ENCODE measurements at regions not wholly inside any gene's neighbourhood (a gene's known extent, or its start where the extent isn't known, plus 50 kb on each side); places are given as distances from the start of the nearest gene placed in this dataset.

GRCh38 chr2:82257796-82258555, 1953.4 kb upstream of the LRRTM1 start:
- in situ Hi-C loops (cut with MboI; ENCODE audit: low pct_unique_long_range_greater_than_20kb in 2 of 9, low sequenced_read_pairs in 9 of 9, unreplicated experiment in 9 of 9): no loop called here
- no peak for ATAC-seq (replicated peaks in 6 of 8)
- 0 to 100% (median 75%) methylated on average over 1 to 2 of the region's 2 CpGs; no CpG with 5 or more reads in 1 of the 10 experiments for WGBS, 10 experiments
- Histone ChIP-seq H3K27ac (no peak overlapping the region), H3K4me3 (no peak overlapping the region), H3K4me1 (replicated peaks in 1 of 2) (no peaks in the 10 kb centered on the region)

GRCh38 chr2:82256983-82257632, 1952.6 kb upstream of the LRRTM1 start:
- Histone ChIP-seq H3K4me1 (replicated peaks in 1 of 2) (no peaks in the 10 kb centered on the region), H3K4me3 (no peak overlapping the region), H3K27ac (no peak overlapping the region)
- WGBS, 10 experiments: 0 to 100% (median 96%) methylated on average over 1 to 5 of the region's 11 CpGs; no CpG with 5 or more reads in 3 of the 10 experiments
- ATAC-seq (replicated peaks in 6 of 8): no peak
- in situ Hi-C loops (cut with MboI; ENCODE audit: low pct_unique_long_range_greater_than_20kb in 2 of 9, low sequenced_read_pairs in 9 of 9, unreplicated experiment in 9 of 9): no loop called here

GRCh38 chr2:82256288-82256687, 1951.7 kb upstream of the LRRTM1 start:
- 8 to 100% (median 71%) methylated on average over 1 to 3 of the region's 3 CpGs; no CpG with 5 or more reads in 2 of the 10 experiments for WGBS, 10 experiments

GRCh38 chr2:82254728-82255127, 1950.2 kb upstream of the LRRTM1 start:
- in situ Hi-C loops (cut with MboI; ENCODE audit: low pct_unique_long_range_greater_than_20kb in 2 of 9, low sequenced_read_pairs in 9 of 9, unreplicated experiment in 9 of 9): no loop called here
- Histone ChIP-seq H3K4me3 (no peak overlapping the region), H3K27ac (no peak overlapping the region), H3K4me1 (replicated peaks in 1 of 2) (no peaks in the 10 kb centered on the region)
- no peak for ATAC-seq (replicated peaks in 6 of 8)

More at GRCh38 chr2:82256288-82256687, 1951.7 kb upstream of the LRRTM1 start:
- H3K27ac ChIP-seq: no peak overlapping the region
- H3K4me1 ChIP-seq (replicated peaks in 1 of 2): no peaks in the 10 kb centered on the region
- in situ Hi-C loops (cut with MboI; ENCODE audit: low pct_unique_long_range_greater_than_20kb in 2 of 9, low sequenced_read_pairs in 9 of 9, unreplicated experiment in 9 of 9): no loop called here
- ATAC-seq (replicated peaks in 6 of 8): no peak
- H3K4me3 ChIP-seq: no peak overlapping the region

- ATAC-seq (replicated peaks in 6 of 8): peak in 2 of 8 experiments; percentile 63 to 94
- Histone ChIP-seq H3K4me3 (no peak overlapping the region), H3K27ac (no peak overlapping the region), H3K4me1 (replicated peaks in 1 of 2) (no peaks in the 10 kb centered on the region)
- WGBS, 10 experiments: 0 to 100% (median 75%) methylated on average over 1 of the region's 1 CpG; no CpG with 5 or more reads in 1 of the 10 experiments
- in situ Hi-C loops (cut with MboI; ENCODE audit: low pct_unique_long_range_greater_than_20kb in 2 of 9, low sequenced_read_pairs in 9 of 9, unreplicated experiment in 9 of 9): no loop called here
Measured at GRCh38 chr2:82246220-82246775, 1941.7 kb upstream of the LRRTM1 start.

- in situ Hi-C loops (cut with MboI; ENCODE audit: low pct_unique_long_range_greater_than_20kb in 2 of 9, low sequenced_read_pairs in 9 of 9, unreplicated experiment in 9 of 9): no loop called here
- no peak for ATAC-seq (replicated peaks in 6 of 8)
Measured at GRCh38 chr2:82239176-82239575, 1934.6 kb upstream of the LRRTM1 start.

GRCh38 chr2:82237994-82238662, 1933.6 kb upstream of the LRRTM1 start:
- H3K27ac ChIP-seq: no peak overlapping the region
- ATAC-seq (replicated peaks in 6 of 8): peak in 5 of 8 experiments; percentile 50 to 92 (median 81)
- H3K4me3 ChIP-seq: no peak overlapping the region
- peaks cover 0 to 7% of the 10 kb centered on the region in 2 donors for H3K4me1 ChIP-seq (replicated peaks in 1 of 2)
- in situ Hi-C loops (cut with MboI; ENCODE audit: low pct_unique_long_range_greater_than_20kb in 2 of 9, low sequenced_read_pairs in 9 of 9, unreplicated experiment in 9 of 9): no loop called here

More at GRCh38 chr2:82239176-82239575, 1934.6 kb upstream of the LRRTM1 start:
- no peak overlapping the region for H3K4me3 ChIP-seq
- WGBS, 10 experiments: 0 to 84% (median 50%) methylated on average over 2 of the region's 2 CpGs
- no peak overlapping the region for H3K27ac ChIP-seq
- H3K4me1 ChIP-seq (replicated peaks in 1 of 2): peaks cover 0 to 7% of the 10 kb centered on the region in 2 donors

GRCh38 chr2:82234283-82234874, 1929.8 kb upstream of the LRRTM1 start:
- WGBS, 10 experiments: 8 to 93% (median 63%) methylated on average over 1 to 8 of the region's 8 CpGs
- peak in 3 of 8 experiments; percentile 41 to 63 (median 55) for ATAC-seq (replicated peaks in 6 of 8)
- in situ Hi-C loops (cut with MboI; ENCODE audit: low pct_unique_long_range_greater_than_20kb in 2 of 9, low sequenced_read_pairs in 9 of 9, unreplicated experiment in 9 of 9): no loop called here
- Histone ChIP-seq H3K4me1 (replicated peaks in 1 of 2) (peaks cover 0 to 7% of the 10 kb centered on the region in 2 donors), H3K4me3 (no peak overlapping the region), H3K27ac (no peak overlapping the region)

GRCh38 chr2:82233806-82234205, 1929.3 kb upstream of the LRRTM1 start:
- in situ Hi-C loops (cut with MboI; ENCODE audit: low pct_unique_long_range_greater_than_20kb in 2 of 9, low sequenced_read_pairs in 9 of 9, unreplicated experiment in 9 of 9): no loop called here
- Histone ChIP-seq H3K27ac (no peak overlapping the region), H3K4me1 (replicated peaks in 1 of 2) (peaks cover 0 to 4% of the 10 kb centered on the region in 2 donors), H3K4me3 (no peak overlapping the region)
- ATAC-seq (replicated peaks in 6 of 8): peak in 1 of 8 experiments; percentile 90

GRCh38 chr2:82230406-82230805, 1925.9 kb upstream of the LRRTM1 start:
- ATAC-seq (replicated peaks in 6 of 8): no peak
- WGBS, 10 experiments: 0 to 88% (median 43%) methylated on average over 1 of the region's 1 CpG; no CpG with 5 or more reads in 2 of the 10 experiments
- in situ Hi-C loops (cut with MboI; ENCODE audit: low pct_unique_long_range_greater_than_20kb in 2 of 9, low sequenced_read_pairs in 9 of 9, unreplicated experiment in 9 of 9): no loop called here
- Histone ChIP-seq H3K27ac (no peak overlapping the region), H3K4me3 (no peak overlapping the region), H3K4me1 (replicated peaks in 1 of 2) (no peaks in the 10 kb centered on the region)

- no peak overlapping the region for H3K27ac ChIP-seq
- ATAC-seq (replicated peaks in 6 of 8): no peak
- in situ Hi-C loops (cut with MboI; ENCODE audit: low pct_unique_long_range_greater_than_20kb in 2 of 9, low sequenced_read_pairs in 9 of 9, unreplicated experiment in 9 of 9): no loop called here
- H3K4me3 ChIP-seq: no peak overlapping the region
- WGBS, 10 experiments: 0 to 96% (median 73%) methylated on average over 1 to 2 of the region's 2 CpGs
- no peaks in the 10 kb centered on the region for H3K4me1 ChIP-seq (replicated peaks in 1 of 2)
Measured at GRCh38 chr2:82226441-82226840, 1921.9 kb upstream of the LRRTM1 start.

GRCh38 chr2:82224301-82224940, 1919.9 kb upstream of the LRRTM1 start:
- no peak for ATAC-seq (replicated peaks in 6 of 8)
- Histone ChIP-seq H3K4me1 (replicated peaks in 1 of 2) (no peaks in the 10 kb centered on the region), H3K27ac (no peak overlapping the region), H3K4me3 (no peak overlapping the region)
- in situ Hi-C loops (cut with MboI; ENCODE audit: low pct_unique_long_range_greater_than_20kb in 2 of 9, low sequenced_read_pairs in 9 of 9, unreplicated experiment in 9 of 9): no loop called here
- 7 to 100% (median 81%) methylated on average over 1 to 5 of the region's 5 CpGs for WGBS, 10 experiments

Measured in motor neuron (in vitro differentiated cells).